Upper lobe of left lung (tissue), 6 donors: ENCODE measurements at regions not wholly inside any gene's neighbourhood (a gene's known extent, or its start where the extent isn't known, plus 50 kb on each side); places are given as distances from the start of the nearest gene placed in this dataset.
"Not testable (repeated sequence)": the region's sequence is repeated elsewhere in the genome, so short reads cannot be mapped to it uniquely, and the experiment has no call there.

Experiments
- ATAC-seq, 2 donors: fragments of 200-7000 bp; cut with Tn5 transposase; one replicate each; pipeline ENCODE4 v1.9.1; 2022; ENCODE audit warnings: mild to moderate bottlenecking in 2 of 2, moderate library complexity in 2 of 2; ENCODE audit not compliant: low FRiP score in 2 of 2
- DNase-seq, 2 donors: peaks; one replicate each; pipeline ENCODE4 v3.0.0-alpha.2; 2019 to 2020
- H3K27ac ChIP-seq, 4 donors: fragments of 200-600 bp; sonication (generic); one replicate each; pipeline ENCODE4 v1.5.1; 2016 to 2019
- H3K27me3 ChIP-seq, 4 donors: fragments of 200-600 bp; sonication (generic); one replicate each; pipeline ENCODE4 v1.5.1; 2017 to 2019
- H3K36me3 ChIP-seq, 4 donors: fragments of 200-600 bp; sonication (generic); one replicate each; pipeline ENCODE4 v1.5.1; 2016 to 2019
- H3K4me1 ChIP-seq, 4 donors: fragments of 200-600 bp; sonication (generic); one replicate each; pipeline ENCODE4 v1.5.1; 2018 to 2019
- H3K4me3 ChIP-seq, 4 donors: fragments of 200-600 bp; sonication (generic); one replicate each; pipeline ENCODE4 v1.5.1; 2017 to 2019; ENCODE audit warnings: mild to moderate bottlenecking in 2 of 4, moderate library complexity in 1 of 4
- H3K9me3 ChIP-seq, 4 donors: fragments of 200-600 bp; sonication (generic); one replicate each; pipeline ENCODE4 v1.5.1; 2018 to 2019
- CTCF ChIP-seq, 6 experiments: fragments of 450-650 bp in 4 of 6; fragments of 200-600 bp in 2 of 6; sonication (generic) in 2 of 6; IDR thresholded peaks; one replicate each; pipeline ENCODE4 v1.5.1; 2016 to 2019; ENCODE audit warnings: antibody characterized with exemption in 6 of 6
- EP300 ChIP-seq, 4 donors: sonication (generic); formaldehyde crosslinking; IDR thresholded peaks; one replicate each; pipeline ENCODE4 v1.5.1; 2017; ENCODE audit warnings: antibody characterized with exemption in 4 of 4, control low read depth in 2 of 4
- POLR2A ChIP-seq, 4 donors: fragments of 450-650 bp; IDR thresholded peaks; one replicate each; pipeline ENCODE4 v1.5.1; 2016 to 2017; ENCODE audit warnings: antibody characterized with exemption in 4 of 4, mild to moderate bottlenecking in 2 of 4
- POLR2AphosphoS5 ChIP-seq, 2 donors: sonication (generic); formaldehyde crosslinking; IDR thresholded peaks; one replicate each; pipeline ENCODE4 v1.5.1; 2017; ENCODE audit warnings: antibody characterized with exemption in 2 of 2
- WGBS, 2 donors: methylation state at CpG; one replicate each; pipeline ENCODE4 v1.1.5; 2017 to 2018; 5-methylcytosine and 5-hydroxymethylcytosine counted together
- donor health status: DM: no; HTN: no; CAD: no; lungs with moderate emphysema.
- donor health status: DM: no; HTN: yes; CAD: no; lungs with severe emphysema.

DNA sequence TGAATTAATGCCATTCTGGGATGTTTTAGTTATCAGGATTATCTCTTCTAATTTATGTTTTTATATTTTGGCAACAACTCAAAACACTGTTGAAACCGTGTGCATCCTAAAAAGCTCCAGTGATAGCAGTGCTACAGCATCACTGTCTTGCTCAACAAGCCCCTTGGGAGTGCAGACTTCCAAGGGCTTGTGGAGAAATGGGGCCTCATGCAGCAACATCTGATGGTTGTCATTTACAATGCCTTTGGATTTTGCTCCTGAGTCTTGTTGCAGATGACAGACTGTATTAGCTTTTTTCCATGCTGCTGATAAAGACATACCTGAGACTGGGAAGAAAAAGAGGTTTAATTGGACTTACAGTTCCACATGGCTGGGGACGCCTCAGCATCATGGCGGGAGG lies 515.4 kb downstream of the NEBL start:
- Histone ChIP-seq H3K4me3 (no peak overlapping the region), H3K27me3 (no peaks in the 10 kb centered on the region), H3K36me3 (no peaks in the 10 kb centered on the region), H3K27ac (no peak overlapping the region), H3K4me1 (no peaks in the 10 kb centered on the region), H3K9me3 (no peaks in the 10 kb centered on the region)
- DNase-seq (no peak), ATAC-seq (no peak)
- no peak for TF ChIP-seq EP300 (IDR thresholded peaks at IDR 0.05)
- TF ChIP-seq POLR2AphosphoS5 (IDR thresholded peaks at IDR 0.05) = no peak
- no peak for TF ChIP-seq POLR2A (IDR thresholded peaks at IDR 0.05)
- no peak for TF ChIP-seq CTCF (IDR thresholded peaks at IDR 0.05)
- 84 to 85% methylated on average over 3 of the region's 3 CpGs for WGBS, 2 donors

GRCh38 chr10:20380401-20380800 lies 516.7 kb downstream of the NEBL start:
- H3K4me1 ChIP-seq = no peaks in the 10 kb centered on the region
- no peak overlapping the region for H3K27ac ChIP-seq
- no peak for DNase-seq
- no peak overlapping the region for H3K4me3 ChIP-seq
- H3K27me3 ChIP-seq = no peaks in the 10 kb centered on the region
- H3K9me3 ChIP-seq = no peaks in the 10 kb centered on the region
- TF ChIP-seq POLR2AphosphoS5 (IDR thresholded peaks at IDR 0.05) (no peak), POLR2A (IDR thresholded peaks at IDR 0.05) (no peak), EP300 (IDR thresholded peaks at IDR 0.05) (no peak), CTCF (IDR thresholded peaks at IDR 0.05) (no peak)
- no peak for ATAC-seq
- no peaks in the 10 kb centered on the region for H3K36me3 ChIP-seq

DNA sequence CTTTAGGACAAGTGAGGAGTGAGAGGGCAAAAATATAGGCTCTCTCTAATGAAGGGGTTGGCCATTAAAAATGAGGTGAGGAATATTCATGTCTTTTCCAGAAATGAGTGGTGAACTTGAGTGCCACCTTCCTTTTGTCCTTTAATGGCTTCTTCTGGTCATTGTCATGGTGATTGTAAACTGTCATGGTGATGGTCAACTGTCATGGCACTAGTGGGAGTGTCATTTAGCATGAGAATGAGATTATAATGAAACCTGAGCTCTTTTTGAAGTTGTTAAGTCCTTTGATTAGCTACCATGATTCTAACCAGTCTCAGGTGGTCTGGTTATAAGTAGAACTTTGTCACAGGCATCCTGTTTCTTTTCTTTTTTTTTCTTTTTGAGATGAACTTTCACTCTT lies 524.4 kb downstream of the NEBL start:
- Histone ChIP-seq H3K27ac (no peak overlapping the region), H3K27me3 (no peaks in the 10 kb centered on the region), H3K36me3 (no peaks in the 10 kb centered on the region), H3K4me1 (no peaks in the 10 kb centered on the region), H3K9me3 (no peaks in the 10 kb centered on the region), H3K4me3 (no peak overlapping the region)
- ATAC-seq (no peak), DNase-seq (no peak)
- TF ChIP-seq POLR2A (IDR thresholded peaks at IDR 0.05) (no peak), POLR2AphosphoS5 (IDR thresholded peaks at IDR 0.05) (no peak), CTCF (IDR thresholded peaks at IDR 0.05) (no peak), EP300 (IDR thresholded peaks at IDR 0.05) (no peak)

GRCh38 chr10:20370977-20371533 lies 526.1 kb downstream of the NEBL start:
- H3K27me3 ChIP-seq, H3K27ac ChIP-seq, H3K36me3 ChIP-seq, H3K4me1 ChIP-seq, ATAC-seq, H3K9me3 ChIP-seq, H3K4me3 ChIP-seq, DNase-seq: not testable (repeated sequence)
- 86 to 90% methylated on average over 7 of the region's 7 CpGs for WGBS, 2 donors

GRCh38 chr10:20369863-20370736 lies 527.0 kb downstream of the NEBL start:
- WGBS, 2 donors = 74 to 89% methylated on average over 7 to 9 of the region's 9 CpGs
- ATAC-seq (no peak), DNase-seq (no peak)
- no peak for TF ChIP-seq POLR2AphosphoS5 (IDR thresholded peaks at IDR 0.05)
- no peak for TF ChIP-seq POLR2A (IDR thresholded peaks at IDR 0.05)
- TF ChIP-seq EP300 (IDR thresholded peaks at IDR 0.05) = no peak
- no peak for TF ChIP-seq CTCF (IDR thresholded peaks at IDR 0.05)
- Histone ChIP-seq H3K4me3 (no peak overlapping the region), H3K27me3 (no peaks in the 10 kb centered on the region), H3K36me3 (no peaks in the 10 kb centered on the region), H3K4me1 (no peaks in the 10 kb centered on the region), H3K27ac (no peak overlapping the region), H3K9me3 (no peaks in the 10 kb centered on the region)
